HEK293T (cell line): ENCODE measurements at regions not wholly inside any gene's neighbourhood (a gene's known extent, or its start where the extent isn't known, plus 50 kb on each side); places are given as distances from the start of the nearest gene placed in this dataset.
"Not testable (repeated sequence)": the region's sequence is repeated elsewhere in the genome, so short reads cannot be mapped to it uniquely, and the experiment has no call there.

Experiments
- CTCF ChIA-PET: fragments of 350-600 bp; formaldehyde crosslinking; extraction: SDS; loops from one replicate; lab custom pipeline; 2021; ENCODE audit warnings: antibody characterized with exemption, inconsistent platforms; lab: Yijun Ruan, JAX
- POLR2A ChIA-PET: fragments of 350-600 bp; formaldehyde crosslinking; extraction: SDS; loops from one replicate; lab custom pipeline; 2020; ENCODE audit warnings: antibody characterized with exemption, inconsistent platforms; lab: Yijun Ruan, JAX
- DNase-seq: peaks from one replicate; pipeline ENCODE4 v3.0.0; 2012; ENCODE audit warnings: mixed read lengths; ENCODE audit errors: extremely low spot score
- ARNT ChIP-seq: fragments of 450-650 bp; IDR thresholded peaks from 2 replicates; pipeline ENCODE4 v1.6.1; 2017; ENCODE audit warnings: mild to moderate bottlenecking
- BHLHE40 ChIP-seq: fragments of 450-650 bp; IDR thresholded peaks from 2 replicates; pipeline ENCODE4 v1.6.1; 2016; ENCODE audit warnings: mild to moderate bottlenecking, moderate library complexity, borderline replicate concordance
- CTBP1 ChIP-seq: fragments of 450-650 bp; IDR thresholded peaks from 2 replicates; pipeline ENCODE4 v1.6.1; 2016; ENCODE audit warnings: borderline replicate concordance
- ELF4 ChIP-seq: fragments of 450-650 bp; IDR thresholded peaks from 2 replicates; pipeline ENCODE4 v1.6.1; 2017; ENCODE audit warnings: antibody characterized with exemption
- FOXA1 ChIP-seq: fragments of 450-650 bp; IDR thresholded peaks from 2 replicates; pipeline ENCODE4 v1.6.1; 2016; ENCODE audit warnings: mild to moderate bottlenecking
- FOXK2 ChIP-seq: fragments of 450-650 bp; IDR thresholded peaks from 2 replicates; pipeline ENCODE4 v1.6.1; 2016; ENCODE audit warnings: mild to moderate bottlenecking
- FOXM1 ChIP-seq: fragments of 450-650 bp; IDR thresholded peaks from 2 replicates; pipeline ENCODE4 v1.6.1; 2017; ENCODE audit warnings: mild to moderate bottlenecking, borderline replicate concordance
- HDGF ChIP-seq: fragments of 450-650 bp; IDR thresholded peaks from 2 replicates; pipeline ENCODE4 v1.6.1; 2017; ENCODE audit warnings: antibody characterized with exemption, borderline replicate concordance
- L3MBTL2 ChIP-seq: fragments of 450-650 bp; conservative IDR thresholded peaks from 2 replicates; pipeline ENCODE4 v1.6.1; 2016; ENCODE audit warnings: mild to moderate bottlenecking
- NFRKB ChIP-seq: fragments of 450-650 bp; IDR thresholded peaks from 2 replicates; pipeline ENCODE4 v1.6.1; 2016; ENCODE audit warnings: mild to moderate bottlenecking, moderate library complexity
- SP1 ChIP-seq: fragments of 450-650 bp; IDR thresholded peaks from 2 replicates; pipeline ENCODE4 v1.6.1; 2017
- SUZ12 ChIP-seq: fragments of 450-650 bp; IDR thresholded peaks from 2 replicates; pipeline ENCODE4 v1.6.1; 2016; ENCODE audit warnings: mild to moderate bottlenecking
- TARDBP ChIP-seq: fragments of 450-650 bp; IDR thresholded peaks from 2 replicates; pipeline ENCODE4 v1.6.1; 2016
- ZNF384 ChIP-seq: fragments of 450-650 bp; IDR thresholded peaks from 2 replicates; pipeline ENCODE4 v1.6.1; 2016
- TF ChIP-seq, protein P1 (sequence below): fragments of 450-650 bp; IDR thresholded peaks from 2 replicates; pipeline ENCODE4 v1.6.1; 2016

- TF ChIP-seq, protein P1, sequence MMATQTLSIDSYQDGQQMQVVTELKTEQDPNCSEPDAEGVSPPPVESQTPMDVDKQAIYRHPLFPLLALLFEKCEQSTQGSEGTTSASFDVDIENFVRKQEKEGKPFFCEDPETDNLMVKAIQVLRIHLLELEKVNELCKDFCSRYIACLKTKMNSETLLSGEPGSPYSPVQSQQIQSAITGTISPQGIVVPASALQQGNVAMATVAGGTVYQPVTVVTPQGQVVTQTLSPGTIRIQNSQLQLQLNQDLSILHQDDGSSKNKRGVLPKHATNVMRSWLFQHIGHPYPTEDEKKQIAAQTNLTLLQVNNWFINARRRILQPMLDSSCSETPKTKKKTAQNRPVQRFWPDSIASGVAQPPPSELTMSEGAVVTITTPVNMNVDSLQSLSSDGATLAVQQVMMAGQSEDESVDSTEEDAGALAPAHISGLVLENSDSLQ, result no peak
- no peak for TF ChIP-seq ARNT
- TF ChIP-seq ELF4, result no peak
- POLR2A ChIA-PET, result no interaction called here
- DNase-seq, result no peak
- CTCF ChIA-PET, result no interaction called here
These were observed 232.0 kb downstream of the DSC3 start for GRCh38 chr18:30810580-30810979.

GRCh38 chr18:30806823-30807222 is 235.7 kb downstream of the DSC3 start:
- ChIA-PET CTCF (no interaction called here), POLR2A (no interaction called here)
- TF ChIP-seq L3MBTL2 (no peak), SP1 (no peak)
- no peak for DNase-seq

GRCh38 chr18:30800800-30801199 is 241.7 kb downstream of the DSC3 start:
- ChIA-PET POLR2A (no interaction called here), CTCF (no interaction called here)
- no peak for DNase-seq
- TF ChIP-seq CTBP1 (no peak), FOXM1 (no peak), L3MBTL2 (no peak), SUZ12 (no peak), NFRKB (no peak), BHLHE40 (no peak)

- no peak for DNase-seq
- CTCF ChIA-PET, result no interaction called here
- no peak for TF ChIP-seq SP1
- TF ChIP-seq ZNF384, result no peak
- no peak for TF ChIP-seq FOXA1
- no peak for TF ChIP-seq ELF4
- TF ChIP-seq CTBP1, result no peak
- TF ChIP-seq BHLHE40, result no peak
- no peak for TF ChIP-seq L3MBTL2
- TF ChIP-seq FOXK2, result no peak
- POLR2A ChIA-PET, result no interaction called here
These were observed 250.5 kb downstream of the DSC3 start for GRCh38 chr18:30792051-30792450.

DNA sequence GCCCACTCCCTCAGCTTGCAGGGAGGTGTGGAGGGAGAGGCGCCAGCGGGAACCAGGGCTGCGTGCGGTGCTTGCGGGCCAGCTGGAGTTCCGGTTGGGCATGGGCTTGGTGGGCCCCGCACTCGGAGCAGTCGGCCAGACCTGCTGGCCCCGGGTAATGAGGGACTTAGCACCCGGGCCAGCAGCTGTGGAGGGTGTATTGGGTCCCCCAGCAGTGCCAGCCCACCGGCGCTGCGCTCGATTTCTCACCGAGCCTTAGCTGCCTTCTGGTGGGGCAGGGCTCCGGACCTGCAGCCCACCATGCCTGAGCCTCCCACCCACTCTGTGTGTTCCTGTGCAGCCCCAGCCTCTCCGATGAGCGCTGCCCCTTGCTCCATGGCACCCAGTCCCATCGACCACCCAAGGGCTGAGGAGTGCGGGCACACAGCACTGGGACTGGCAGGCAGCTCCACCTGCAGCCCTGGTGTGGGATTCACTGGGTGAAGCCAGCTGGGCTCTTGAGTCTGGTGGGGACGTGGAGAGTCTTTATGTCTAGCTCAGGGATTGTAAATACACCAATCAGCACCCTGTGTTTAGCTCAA is 254.0 kb downstream of the DSC3 start:
- POLR2A ChIA-PET, CTCF ChIA-PET, DNase-seq: not testable (repeated sequence)

GRCh38 chr18:30787410-30787809 is 255.1 kb downstream of the DSC3 start:
- TF ChIP-seq L3MBTL2, result no peak
- TF ChIP-seq SP1, result no peak
- TF ChIP-seq HDGF, result no peak
- TF ChIP-seq FOXA1, result no peak
- TF ChIP-seq ZNF384, result no peak
- DNase-seq, result no peak
- ChIA-PET CTCF (no interaction called here), POLR2A (no interaction called here)

DNA sequence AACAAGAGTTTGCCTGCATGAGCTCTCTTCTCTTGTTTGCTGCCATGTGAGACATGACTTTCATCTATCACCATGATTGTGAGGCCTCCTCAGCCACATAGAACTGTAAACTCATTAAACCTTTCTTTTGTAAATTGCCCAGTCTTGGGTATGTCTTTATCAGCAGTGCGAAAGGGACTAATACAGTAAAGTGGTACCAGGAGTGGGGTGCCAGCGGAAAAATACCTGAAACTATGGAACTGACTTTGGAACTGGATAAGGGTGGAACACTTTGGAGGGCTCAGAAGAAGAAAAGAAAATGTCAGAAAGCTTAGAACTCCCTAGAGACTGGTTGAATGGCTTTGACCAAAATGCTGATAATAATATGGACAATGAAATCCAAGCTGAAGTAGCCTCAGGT is 260.9 kb downstream of the DSC3 start:
- CTCF ChIA-PET, result no interaction called here
- POLR2A ChIA-PET, result no interaction called here
- no peak for DNase-seq
- TF ChIP-seq ARNT (no peak), SUZ12 (no peak), L3MBTL2 (no peak), SP1 (no peak), ZNF384 (no peak), FOXA1 (no peak), TARDBP (no peak), CTBP1 (no peak)

GRCh38 chr18:30775629-30776028 is 266.9 kb downstream of the DSC3 start:
- no peak for DNase-seq
- TF ChIP-seq SP1, result no peak
- ChIA-PET POLR2A (no interaction called here), CTCF (no interaction called here)

DNA sequence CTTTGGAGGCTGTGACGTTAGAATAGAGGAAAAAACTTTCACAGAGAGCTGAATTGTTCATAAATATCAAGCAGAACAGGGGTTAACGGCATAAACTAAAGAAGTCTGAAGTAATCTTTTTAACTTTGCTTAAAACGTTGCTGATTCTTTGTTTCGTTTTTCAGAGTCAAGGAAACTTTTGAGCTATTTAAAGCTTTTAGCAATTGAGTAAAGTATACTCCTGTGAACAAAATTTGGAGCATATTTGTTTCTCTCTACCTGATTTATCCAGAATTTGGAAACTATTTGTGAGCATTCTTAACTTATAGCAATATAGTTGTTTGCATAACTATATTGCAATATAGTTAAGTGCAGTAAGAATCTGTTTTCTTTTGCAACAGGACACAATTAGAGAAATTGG is 270.4 kb downstream of the DSC3 start:
- CTCF ChIA-PET, DNase-seq, POLR2A ChIA-PET: not testable (repeated sequence)

DNA sequence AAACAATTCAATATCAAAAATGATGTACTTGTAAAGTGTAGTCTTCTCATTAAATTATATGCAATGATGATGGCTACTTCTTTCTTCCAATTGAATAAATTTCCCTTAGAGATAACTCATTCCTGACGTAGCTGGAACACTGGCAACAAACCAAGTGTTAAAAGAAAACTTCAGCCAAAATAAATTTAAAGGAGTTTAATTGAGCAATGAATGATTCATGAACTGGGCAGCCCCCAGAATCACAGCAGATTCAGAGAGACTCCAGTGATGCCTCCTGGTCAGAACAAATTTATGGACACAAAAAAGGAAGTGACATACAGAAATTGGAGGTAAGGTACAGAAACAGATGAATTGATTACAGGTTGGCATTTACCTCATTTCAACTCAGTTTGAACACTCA is 276.5 kb downstream of the DSC3 start:
- TF ChIP-seq ELF4 (no peak), FOXA1 (no peak), FOXM1 (no peak), SUZ12 (no peak), CTBP1 (no peak), HDGF (no peak)
- TF ChIP-seq, protein P1, result no peak
- CTCF ChIA-PET, result no interaction called here
- DNase-seq, result no peak
- POLR2A ChIA-PET, result no interaction called here
